Activated CD4-positive, alpha-beta memory T cell treated with anti-CD3 and anti-CD28 coated beads, Interleukin-2, amount 10 ng/mL, durations not matched to agents 7 days and 5 days (primary cell): ENCODE measurements at regions not wholly inside any gene's neighbourhood (a gene's known extent, or its start where the extent isn't known, plus 50 kb on each side); places are given as distances from the start of the nearest gene placed in this dataset.

Source experiments
- CTCF ChIA-PET: fragments of 350-600 bp; sonication (Branson Sonifier 250); formaldehyde crosslinking; loops from one replicate; lab custom pipeline; 2021; ENCODE audit warnings: antibody characterized with exemption, inconsistent platforms; lab: Charles Lee
- POLR2A ChIA-PET: fragments of 350-600 bp; sonication (Branson Sonifier 250); formaldehyde crosslinking; loops from one replicate; lab custom pipeline; 2021; ENCODE audit warnings: antibody characterized with exemption; lab: Charles Lee
- DNase-seq: peaks from one replicate; pipeline ENCODE4 v3.0.0-alpha.2; 2020
- H3K27ac Mint-ChIP-seq: one replicate; pipeline ENCODE4 v1.8.0; 2021; ENCODE audit warnings: mild to moderate bottlenecking, mixed read lengths
- H3K27me3 Mint-ChIP-seq: one replicate; pipeline ENCODE4 v1.8.0; 2021; ENCODE audit warnings: mixed read lengths
- H3K36me3 Mint-ChIP-seq: one replicate; pipeline ENCODE4 v1.8.0; 2021; ENCODE audit warnings: low read depth, mixed read lengths
- H3K4me1 Mint-ChIP-seq: one replicate; pipeline ENCODE4 v1.8.0; 2021; ENCODE audit warnings: mixed read lengths
- H3K4me3 Mint-ChIP-seq: one replicate; pipeline ENCODE4 v1.8.0; 2021; ENCODE audit warnings: mild to moderate bottlenecking, mixed read lengths
- H3K9me3 Mint-ChIP-seq: one replicate; pipeline ENCODE4 v1.8.0; 2021; ENCODE audit warnings: mixed read lengths

GRCh38 chrX:805103-805670 is 174.6 kb downstream of the SHOX start:
- DNase-seq: no peak
- H3K4me3 Mint-ChIP-seq: no peak overlapping the region
- no peak overlapping the region for H3K27ac Mint-ChIP-seq
- H3K27me3 Mint-ChIP-seq: no peaks in the 10 kb centered on the region
- H3K9me3 Mint-ChIP-seq: peaks cover 23% of the 10 kb centered on the region
- no peaks in the 10 kb centered on the region for H3K36me3 Mint-ChIP-seq
- ChIA-PET POLR2A (no interaction called here), CTCF (no interaction called here)
- H3K4me1 Mint-ChIP-seq: no peaks in the 10 kb centered on the region

DNA sequence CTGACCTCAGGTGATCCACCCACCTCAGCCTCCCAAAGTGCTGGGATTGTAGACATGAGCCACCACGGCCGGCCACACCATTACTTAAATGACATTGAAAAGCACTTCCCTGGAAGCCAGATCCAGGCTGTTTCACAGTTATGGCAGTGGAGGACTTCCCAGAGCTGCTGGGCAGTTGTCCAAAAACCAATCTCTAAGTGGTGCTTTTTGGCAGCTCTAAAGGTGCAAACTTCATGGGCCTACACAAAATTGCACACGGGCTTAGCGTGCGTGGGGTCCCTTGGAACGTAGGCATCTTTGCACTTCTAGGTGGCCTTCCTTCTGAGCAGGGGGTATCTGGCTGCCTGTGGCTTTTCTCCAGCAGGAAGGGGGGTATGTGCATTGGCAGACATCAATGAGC is 172.3 kb downstream of the SHOX start:
- H3K9me3 Mint-ChIP-seq: peaks cover 27% of the 10 kb centered on the region
- no peaks in the 10 kb centered on the region for H3K27me3 Mint-ChIP-seq
- POLR2A ChIA-PET: no interaction called here
- no peaks in the 10 kb centered on the region for H3K4me1 Mint-ChIP-seq
- DNase-seq: no peak
- H3K27ac Mint-ChIP-seq: no peak overlapping the region
- no peaks in the 10 kb centered on the region for H3K36me3 Mint-ChIP-seq
- H3K4me3 Mint-ChIP-seq: no peak overlapping the region
- CTCF ChIA-PET: no interaction called here

DNA sequence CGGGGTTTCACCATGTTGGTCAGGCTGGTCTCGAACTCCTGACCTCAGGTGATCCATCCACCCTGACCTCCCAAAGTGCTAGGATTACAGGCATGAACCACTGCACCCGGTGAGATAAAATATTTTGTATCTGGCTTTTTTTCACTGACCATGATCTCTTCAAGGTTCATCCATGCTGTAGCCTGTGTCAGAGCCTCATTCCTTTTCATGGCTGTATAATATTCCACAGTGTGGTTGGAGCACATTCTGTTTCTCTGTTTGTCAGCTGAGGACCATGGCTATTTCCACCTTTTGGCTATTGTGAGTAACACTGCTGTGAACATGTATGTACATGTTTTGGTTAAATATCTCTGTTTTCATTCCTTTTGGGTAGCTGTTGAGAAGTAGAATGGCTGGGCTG is 169.2 kb downstream of the SHOX start:
- H3K4me3 Mint-ChIP-seq: no peak overlapping the region
- ChIA-PET CTCF (no interaction called here), POLR2A (no interaction called here)
- no peaks in the 10 kb centered on the region for H3K36me3 Mint-ChIP-seq
- H3K4me1 Mint-ChIP-seq: no peaks in the 10 kb centered on the region
- H3K27me3 Mint-ChIP-seq: no peaks in the 10 kb centered on the region
- H3K27ac Mint-ChIP-seq: no peak overlapping the region
- no peak for DNase-seq
- peaks cover 21% of the 10 kb centered on the region for H3K9me3 Mint-ChIP-seq

DNA sequence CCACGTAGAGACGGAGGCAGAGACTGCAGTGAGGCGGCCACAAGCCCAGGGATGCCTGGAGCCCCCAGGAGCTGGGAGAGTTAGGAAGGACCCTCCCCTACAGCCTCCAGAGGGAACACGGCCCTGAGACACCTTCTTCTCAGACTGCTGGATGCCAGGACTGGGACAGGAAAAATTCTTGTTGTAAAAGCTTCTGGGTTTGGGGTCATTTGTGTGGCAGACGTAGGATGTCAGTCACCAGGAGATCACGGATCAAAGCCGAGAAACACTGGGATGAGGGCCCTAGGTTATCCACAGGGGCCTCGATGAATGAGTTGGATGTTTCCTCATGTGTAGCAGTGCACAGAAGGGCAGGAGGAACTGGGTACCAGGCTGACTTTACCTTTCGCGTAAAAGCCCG is 163.7 kb downstream of the SHOX start:
- CTCF ChIA-PET: no interaction called here
- Mint-ChIP-seq H3K4me3 (no peak overlapping the region), H3K4me1 (no peaks in the 10 kb centered on the region), H3K9me3 (peaks cover 2% of the 10 kb centered on the region), H3K27ac (no peak overlapping the region), H3K36me3 (no peaks in the 10 kb centered on the region), H3K27me3 (no peaks in the 10 kb centered on the region)
- DNase-seq: no peak
- POLR2A ChIA-PET: no interaction called here

DNA sequence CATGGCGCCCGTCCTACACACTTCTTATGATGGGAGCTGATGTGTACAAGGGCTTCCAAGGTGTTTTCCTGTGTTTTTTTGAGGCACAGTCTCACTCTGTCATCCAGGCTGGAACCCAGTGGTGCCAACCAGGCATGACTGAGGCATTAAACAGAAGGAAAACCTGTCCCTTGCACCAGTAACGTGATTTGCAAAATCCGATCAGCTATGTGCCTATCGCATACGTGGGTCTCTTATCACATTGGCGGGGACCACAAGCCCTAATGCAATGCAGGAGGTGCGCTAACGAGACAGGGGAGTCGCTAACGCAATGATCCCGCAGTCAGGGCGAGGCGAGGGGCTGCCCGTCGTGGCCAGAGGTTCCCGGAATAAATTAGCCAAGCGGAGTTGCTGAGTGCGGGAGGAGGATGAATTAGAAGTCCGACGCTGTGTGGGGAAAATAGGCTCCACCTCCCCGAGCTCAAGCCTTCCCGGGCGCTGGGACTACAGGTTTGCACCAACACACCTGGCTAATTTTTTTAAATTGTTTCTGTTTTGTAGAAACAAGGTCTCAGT is 162.7 kb downstream of the SHOX start:
- Mint-ChIP-seq H3K9me3 (peaks cover 7% of the 10 kb centered on the region), H3K4me3 (no peak overlapping the region), H3K36me3 (no peaks in the 10 kb centered on the region), H3K27me3 (no peaks in the 10 kb centered on the region), H3K4me1 (no peaks in the 10 kb centered on the region), H3K27ac (no peak overlapping the region)
- ChIA-PET POLR2A (no interaction called here), CTCF (no interaction called here)
- DNase-seq: no peak

GRCh38 chrX:791479-792034 is 161.0 kb downstream of the SHOX start:
- H3K27me3 Mint-ChIP-seq: no peaks in the 10 kb centered on the region
- no peaks in the 10 kb centered on the region for H3K36me3 Mint-ChIP-seq
- CTCF ChIA-PET: no interaction called here
- no peak overlapping the region for H3K4me3 Mint-ChIP-seq
- H3K27ac Mint-ChIP-seq: no peak overlapping the region
- no peak for DNase-seq
- H3K9me3 Mint-ChIP-seq: peaks cover 7% of the 10 kb centered on the region
- no peaks in the 10 kb centered on the region for H3K4me1 Mint-ChIP-seq
- POLR2A ChIA-PET: no interaction called here

DNA sequence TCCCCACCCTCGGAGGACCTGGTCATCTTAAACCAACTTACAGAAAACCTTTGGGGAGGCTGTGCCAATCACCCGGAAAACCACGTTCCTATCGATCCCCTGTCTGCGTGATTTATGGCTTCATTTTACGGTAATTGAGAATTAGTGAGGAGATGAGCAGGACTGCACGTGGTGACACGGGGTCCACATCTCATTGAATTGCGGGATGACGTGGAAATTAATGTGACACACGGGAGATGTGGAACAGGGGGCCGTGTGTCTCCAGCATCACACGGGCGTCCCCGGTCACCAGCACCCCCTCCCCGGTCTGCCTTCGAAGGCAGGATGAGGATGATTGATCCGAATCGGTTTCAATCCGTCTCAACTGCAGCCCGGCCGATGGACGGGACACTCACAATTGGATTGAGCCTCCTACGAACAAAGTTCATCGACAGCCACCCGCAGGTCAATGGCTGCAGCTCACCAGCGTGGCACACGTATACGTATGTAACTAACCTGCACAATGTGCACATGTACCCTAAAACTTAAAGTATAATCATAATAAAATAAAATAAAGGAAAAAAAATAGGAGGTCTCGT is 160.3 kb downstream of the SHOX start:
- ChIA-PET CTCF (no interaction called here), POLR2A (no interaction called here)
- Mint-ChIP-seq H3K4me1 (no peaks in the 10 kb centered on the region), H3K4me3 (no peak overlapping the region), H3K9me3 (peaks cover 7% of the 10 kb centered on the region), H3K27ac (no peak overlapping the region), H3K36me3 (no peaks in the 10 kb centered on the region), H3K27me3 (no peaks in the 10 kb centered on the region)
- DNase-seq: no peak

DNA sequence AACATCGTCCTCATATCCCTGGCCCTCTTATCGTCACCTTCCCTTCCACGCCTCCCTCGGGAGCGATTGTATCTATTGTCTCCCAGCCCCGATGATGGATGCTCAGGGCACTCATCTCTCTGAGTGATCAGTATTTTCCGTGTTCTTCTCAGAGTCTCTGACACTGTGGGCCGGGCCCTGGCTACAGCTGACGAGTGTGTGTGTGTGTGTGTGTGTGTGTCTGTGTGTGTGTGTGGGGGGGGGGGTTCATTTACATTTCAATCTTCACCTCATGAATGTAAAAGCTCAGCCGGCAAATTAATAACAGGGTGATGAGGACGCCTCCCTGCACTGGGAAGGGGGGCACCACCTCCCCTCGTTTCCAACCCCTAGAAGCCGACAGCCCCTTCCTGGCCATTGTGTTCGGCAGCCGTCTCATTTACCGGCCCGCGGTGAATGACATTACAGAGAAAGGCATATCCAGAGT is 159.5 kb downstream of the SHOX start:
- Mint-ChIP-seq H3K36me3 (no peaks in the 10 kb centered on the region), H3K9me3 (peaks cover 10% of the 10 kb centered on the region), H3K4me3 (no peak overlapping the region), H3K27me3 (no peaks in the 10 kb centered on the region), H3K27ac (no peak overlapping the region), H3K4me1 (no peaks in the 10 kb centered on the region)
- CTCF ChIA-PET: no interaction called here
- POLR2A ChIA-PET: no interaction called here
- no peak for DNase-seq

DNA sequence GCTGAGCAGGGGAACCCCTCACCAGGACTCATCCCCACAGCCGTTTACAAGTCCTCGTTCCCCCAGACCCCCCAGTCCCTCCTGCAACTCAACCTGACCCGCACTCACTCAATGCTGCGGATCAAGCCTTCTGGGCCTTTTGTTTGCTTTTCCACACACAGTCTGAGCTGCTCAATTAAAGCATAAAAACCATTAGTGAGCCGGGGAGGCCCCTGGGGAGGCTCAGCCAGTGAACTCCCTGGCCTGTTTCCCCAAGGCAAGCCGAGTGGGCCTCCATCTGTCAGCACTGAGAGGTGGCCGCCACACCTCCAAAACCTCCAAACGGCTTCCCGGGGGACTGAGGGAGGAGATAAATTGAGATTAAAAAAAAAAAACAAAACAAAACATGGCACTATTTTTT is 158.5 kb downstream of the SHOX start:
- CTCF ChIA-PET: no interaction called here
- Mint-ChIP-seq H3K4me1 (no peaks in the 10 kb centered on the region), H3K36me3 (no peaks in the 10 kb centered on the region), H3K27me3 (no peaks in the 10 kb centered on the region), H3K27ac (no peak overlapping the region), H3K9me3 (peaks cover 11% of the 10 kb centered on the region), H3K4me3 (no peak overlapping the region)
- POLR2A ChIA-PET: no interaction called here
- DNase-seq: no peak

- Mint-ChIP-seq H3K4me3 (no peak overlapping the region), H3K27me3 (no peaks in the 10 kb centered on the region), H3K27ac (no peak overlapping the region), H3K9me3 (peaks cover 19% of the 10 kb centered on the region), H3K4me1 (no peaks in the 10 kb centered on the region), H3K36me3 (no peaks in the 10 kb centered on the region)
- ChIA-PET CTCF (no interaction called here), POLR2A (no interaction called here)
- DNase-seq: no peak
These were observed 155.9 kb downstream of the SHOX start for GRCh38 chrX:786441-786881.

GRCh38 chrX:784829-785228 is 154.2 kb downstream of the SHOX start:
- Mint-ChIP-seq H3K36me3 (no peaks in the 10 kb centered on the region), H3K27me3 (no peaks in the 10 kb centered on the region), H3K4me3 (no peak overlapping the region), H3K27ac (no peak overlapping the region), H3K4me1 (no peaks in the 10 kb centered on the region), H3K9me3 (peaks cover 23% of the 10 kb centered on the region)
- no peak for DNase-seq
- CTCF ChIA-PET: no interaction called here
- POLR2A ChIA-PET: no interaction called here

GRCh38 chrX:781224-782204 is 150.9 kb downstream of the SHOX start:
- POLR2A ChIA-PET: no interaction called here
- no peak overlapping the region for H3K4me3 Mint-ChIP-seq
- CTCF ChIA-PET: no interaction called here

More at GRCh38 chrX:781224-782204, 150.9 kb downstream of the SHOX start:
- H3K9me3 Mint-ChIP-seq: peaks cover 28% of the 10 kb centered on the region
- no peaks in the 10 kb centered on the region for H3K4me1 Mint-ChIP-seq
- H3K27me3 Mint-ChIP-seq: no peaks in the 10 kb centered on the region
- no peaks in the 10 kb centered on the region for H3K36me3 Mint-ChIP-seq
- H3K27ac Mint-ChIP-seq: no peak overlapping the region
- no peak for DNase-seq
